ENCODE measurements at regions not wholly inside any gene's neighbourhood (a gene's known extent, or its start where the extent isn't known, plus 50 kb on each side); places are given as distances from the start of the nearest gene placed in this dataset.

- CTCF ChIA-PET, result no interaction called here
These were observed 124.0 kb downstream of the MAIP1 start for GRCh38 chr2:200079356-200079755.

DNA sequence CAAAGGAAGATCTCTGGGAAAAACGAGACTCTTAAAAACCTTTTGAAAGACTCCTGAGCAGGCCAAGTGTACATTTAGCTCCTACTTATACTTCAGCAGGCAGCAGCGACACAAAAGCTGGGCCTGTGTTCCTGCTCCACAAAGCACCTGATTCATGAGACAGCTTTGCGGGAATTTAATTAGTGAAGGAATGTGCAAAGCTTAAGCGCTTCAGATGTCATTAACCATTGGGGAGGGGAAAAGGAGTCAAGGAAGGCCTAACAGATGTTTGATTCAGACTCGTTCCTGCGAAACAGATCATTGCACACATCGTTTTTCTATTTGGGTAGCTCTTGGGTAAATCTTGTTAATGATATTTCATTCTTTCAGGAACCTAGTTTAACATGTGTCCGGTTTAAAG lies 125.9 kb downstream of the MAIP1 start:
- Histone ChIP-seq H3K36me3 (ENCODE audit: control insufficient read depth, insufficient read depth, low read length) (no peaks in the 10 kb centered on the region), H3K27me3 (ENCODE audit: control insufficient read depth, insufficient read depth, low read length) (no peaks in the 10 kb centered on the region), H3K4me3 (ENCODE audit: low read depth, low read length) (no peak overlapping the region)
- POLR2A ChIA-PET, result no interaction called here
- CTCF ChIA-PET, result no interaction called here
- no peak for DNase-seq (ENCODE audit: low read depth)
- TF ChIP-seq, protein P1, sequence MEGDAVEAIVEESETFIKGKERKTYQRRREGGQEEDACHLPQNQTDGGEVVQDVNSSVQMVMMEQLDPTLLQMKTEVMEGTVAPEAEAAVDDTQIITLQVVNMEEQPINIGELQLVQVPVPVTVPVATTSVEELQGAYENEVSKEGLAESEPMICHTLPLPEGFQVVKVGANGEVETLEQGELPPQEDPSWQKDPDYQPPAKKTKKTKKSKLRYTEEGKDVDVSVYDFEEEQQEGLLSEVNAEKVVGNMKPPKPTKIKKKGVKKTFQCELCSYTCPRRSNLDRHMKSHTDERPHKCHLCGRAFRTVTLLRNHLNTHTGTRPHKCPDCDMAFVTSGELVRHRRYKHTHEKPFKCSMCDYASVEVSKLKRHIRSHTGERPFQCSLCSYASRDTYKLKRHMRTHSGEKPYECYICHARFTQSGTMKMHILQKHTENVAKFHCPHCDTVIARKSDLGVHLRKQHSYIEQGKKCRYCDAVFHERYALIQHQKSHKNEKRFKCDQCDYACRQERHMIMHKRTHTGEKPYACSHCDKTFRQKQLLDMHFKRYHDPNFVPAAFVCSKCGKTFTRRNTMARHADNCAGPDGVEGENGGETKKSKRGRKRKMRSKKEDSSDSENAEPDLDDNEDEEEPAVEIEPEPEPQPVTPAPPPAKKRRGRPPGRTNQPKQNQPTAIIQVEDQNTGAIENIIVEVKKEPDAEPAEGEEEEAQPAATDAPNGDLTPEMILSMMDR (IDR thresholded peaks at IDR 0.05; ENCODE audit: insufficient read depth, low read depth, low read length), result no peak

More at GRCh38 chr2:200079356-200079755, 124.0 kb downstream of the MAIP1 start:
- DNase-seq (ENCODE audit: low read depth), result no peak
- Histone ChIP-seq H3K27me3 (ENCODE audit: control insufficient read depth, insufficient read depth, low read length) (no peaks in the 10 kb centered on the region), H3K36me3 (ENCODE audit: control insufficient read depth, insufficient read depth, low read length) (no peaks in the 10 kb centered on the region), H3K4me3 (ENCODE audit: low read depth, low read length) (no peak overlapping the region)
- TF ChIP-seq, protein P1 (IDR thresholded peaks at IDR 0.05; ENCODE audit: insufficient read depth, low read depth, low read length), result no peak
- POLR2A ChIA-PET, result no interaction called here

- DNase-seq (ENCODE audit: low read depth), result no peak
- TF ChIP-seq, protein P1 (IDR thresholded peaks at IDR 0.05; ENCODE audit: insufficient read depth, low read depth, low read length), result no peak
- POLR2A ChIA-PET, result no interaction called here
- Histone ChIP-seq H3K36me3 (ENCODE audit: control insufficient read depth, insufficient read depth, low read length) (no peaks in the 10 kb centered on the region), H3K27me3 (ENCODE audit: control insufficient read depth, insufficient read depth, low read length) (no peaks in the 10 kb centered on the region), H3K4me3 (ENCODE audit: low read depth, low read length) (no peak overlapping the region)
- CTCF ChIA-PET, result no interaction called here
These were observed 126.4 kb downstream of the MAIP1 start for GRCh38 chr2:200081811-200082210.

GRCh38 chr2:200084036-200084435 lies 128.7 kb downstream of the MAIP1 start:
- Histone ChIP-seq H3K36me3 (ENCODE audit: control insufficient read depth, insufficient read depth, low read length) (no peaks in the 10 kb centered on the region), H3K27me3 (ENCODE audit: control insufficient read depth, insufficient read depth, low read length) (no peaks in the 10 kb centered on the region), H3K4me3 (ENCODE audit: low read depth, low read length) (no peak overlapping the region)
- ChIA-PET CTCF (no interaction called here), POLR2A (no interaction called here)
- no peak for DNase-seq (ENCODE audit: low read depth)
- TF ChIP-seq, protein P1 (IDR thresholded peaks at IDR 0.05; ENCODE audit: insufficient read depth, low read depth, low read length), result no peak

GRCh38 chr2:200086911-200087310 lies 131.5 kb downstream of the MAIP1 start:
- H3K27me3 ChIP-seq (ENCODE audit: control insufficient read depth, insufficient read depth, low read length), result no peaks in the 10 kb centered on the region
- no peak for DNase-seq (ENCODE audit: low read depth)
- H3K36me3 ChIP-seq (ENCODE audit: control insufficient read depth, insufficient read depth, low read length), result no peaks in the 10 kb centered on the region
- no peak overlapping the region for H3K4me3 ChIP-seq (ENCODE audit: low read depth, low read length)
- TF ChIP-seq, protein P1 (IDR thresholded peaks at IDR 0.05; ENCODE audit: insufficient read depth, low read depth, low read length), result no peak
- ChIA-PET CTCF (interaction anchor here (1.0 kb wide), 1 partner anchor 15 kb away, joined by 3 read pairs; no protein-coding TSS in a partner anchor), POLR2A (no interaction called here)
